Left ventricle myocardium inferior (tissue), 1 donor: ENCODE measurements at regions not wholly inside any gene's neighbourhood (a gene's known extent, or its start where the extent isn't known, plus 50 kb on each side); places are given as distances from the start of the nearest gene placed in this dataset.

ENCODE experiments used
- DNase-seq: peaks from one replicate; pipeline ENCODE4 v3.0.0-alpha.2; 2020
- H3K27ac ChIP-seq: fragments of 200-600 bp; replicated peaks from 2 replicates; pipeline ENCODE4 v1.8.0; 2021
- H3K27me3 ChIP-seq: fragments of 200-600 bp; 2 replicates; pipeline ENCODE4 v1.8.0; 2021; ENCODE audit warnings: low read depth
- H3K36me3 ChIP-seq: fragments of 200-600 bp; 2 replicates; pipeline ENCODE4 v1.8.0; 2021
- H3K4me1 ChIP-seq: fragments of 200-600 bp; 2 replicates; pipeline ENCODE4 v1.8.0; 2021
- H3K4me3 ChIP-seq: fragments of 200-600 bp; 2 replicates; pipeline ENCODE4 v1.8.0; 2021; ENCODE audit warnings: mild to moderate bottlenecking, moderate library complexity
- H3K9me3 ChIP-seq: fragments of 200-600 bp; replicated peaks from 2 replicates; pipeline ENCODE4 v1.8.0; 2021
- CTCF ChIP-seq: fragments of 200-600 bp; IDR thresholded peaks from 2 replicates; pipeline ENCODE4 v1.8.0; 2021; ENCODE audit warnings: antibody characterized with exemption, mild to moderate bottlenecking, borderline replicate concordance
- intact Hi-C: fragments of 100-400 bp; cut with micrococcal nuclease; formaldehyde crosslinking; loops from one replicate; pipeline ENCODE4 v1.11.0; 2022
- donor health status: DM: no; HTN: yes; CAD: no; lungs with severe emphysema.

DNA sequence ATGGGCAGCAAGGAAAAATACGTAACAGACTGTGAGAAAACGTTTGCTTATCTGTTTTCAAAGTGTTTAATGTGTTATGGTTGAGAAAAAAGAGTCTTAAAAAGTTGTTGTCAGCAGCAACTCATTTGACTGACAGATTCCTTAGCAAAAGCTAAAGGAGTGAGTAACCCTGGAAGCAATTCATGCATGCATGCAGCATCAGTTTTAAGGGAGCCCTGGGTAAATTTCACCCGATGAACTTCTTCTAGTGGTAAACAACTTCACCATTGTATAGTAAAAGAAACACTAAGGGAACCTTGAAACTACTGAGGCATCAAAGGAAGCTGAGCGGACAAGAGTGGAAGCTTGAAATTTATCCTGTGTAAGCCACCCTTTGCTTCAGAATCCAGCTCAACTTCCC lies 583.2 kb upstream of the INTU start:
- no peaks in the 10 kb centered on the region for H3K27me3 ChIP-seq
- intact Hi-C loops: no loop called here

DNA sequence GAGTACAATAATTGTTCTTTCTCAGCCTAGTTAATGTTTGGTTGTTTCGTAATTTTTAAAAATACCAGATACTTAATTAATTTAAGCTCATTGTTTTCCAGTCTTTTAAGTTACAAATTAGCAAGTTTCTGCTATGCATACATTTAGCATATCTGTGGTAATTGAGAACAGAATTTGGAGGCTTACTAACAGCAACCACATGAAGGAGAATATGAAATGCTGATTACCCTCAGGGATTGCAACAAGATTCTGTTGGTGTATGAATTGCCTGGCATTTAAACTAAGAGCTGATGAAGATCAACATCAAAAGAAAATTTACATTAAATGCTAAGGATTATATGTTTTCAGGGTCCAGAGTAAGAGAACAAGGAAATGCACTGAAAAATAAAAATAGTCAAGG lies 580.0 kb upstream of the INTU start:
- H3K4me3 ChIP-seq: no peak overlapping the region
- H3K9me3 ChIP-seq: peaks cover 25% of the 10 kb centered on the region
- TF ChIP-seq CTCF: no peak
- intact Hi-C loops: no loop called here
- no peak overlapping the region for H3K27ac ChIP-seq
- no peaks in the 10 kb centered on the region for H3K36me3 ChIP-seq
- H3K4me1 ChIP-seq: no peaks in the 10 kb centered on the region
- H3K27me3 ChIP-seq: no peaks in the 10 kb centered on the region
- DNase-seq: no peak

More for the DNA sequence above, 583.2 kb upstream of the INTU start:
- Histone ChIP-seq H3K4me1 (no peaks in the 10 kb centered on the region), H3K27ac (no peak overlapping the region), H3K9me3 (no peaks in the 10 kb centered on the region), H3K36me3 (no peaks in the 10 kb centered on the region), H3K4me3 (no peak overlapping the region)
- no peak for TF ChIP-seq CTCF
- DNase-seq: no peak

- Histone ChIP-seq H3K9me3 (peaks cover 39% of the 10 kb centered on the region), H3K36me3 (no peaks in the 10 kb centered on the region), H3K4me3 (no peak overlapping the region), H3K27ac (no peak overlapping the region), H3K4me1 (no peaks in the 10 kb centered on the region), H3K27me3 (no peaks in the 10 kb centered on the region)
- no peak for DNase-seq
- intact Hi-C loops: no loop called here
- TF ChIP-seq CTCF: no peak
These were observed 577.4 kb upstream of the INTU start for GRCh38 chr4:127055357-127055756.

DNA sequence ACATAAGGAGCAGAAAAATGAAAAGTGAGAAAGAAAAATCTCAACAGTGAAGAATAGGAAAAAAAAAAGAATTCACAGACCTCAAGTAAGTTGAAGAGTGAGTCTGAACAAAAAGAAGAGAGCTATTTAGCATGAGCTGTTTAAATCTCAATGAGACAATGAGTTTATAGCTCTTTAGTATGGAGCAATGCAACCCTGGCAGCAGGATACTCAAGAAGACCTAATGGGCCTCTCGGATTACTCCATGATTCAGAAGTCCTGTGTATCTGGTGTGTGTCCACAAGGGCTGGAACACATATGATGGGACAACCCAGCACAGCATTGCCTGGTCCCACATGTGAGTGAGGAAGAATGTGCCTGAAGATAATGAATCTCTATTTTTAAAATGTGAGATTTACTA lies 563.1 kb upstream of the INTU start:
- no peaks in the 10 kb centered on the region for H3K4me1 ChIP-seq
- no peaks in the 10 kb centered on the region for H3K36me3 ChIP-seq
- no peak overlapping the region for H3K27ac ChIP-seq
- no peaks in the 10 kb centered on the region for H3K9me3 ChIP-seq
- intact Hi-C loops: no loop called here
- no peak overlapping the region for H3K4me3 ChIP-seq
- no peak for DNase-seq
- no peak for TF ChIP-seq CTCF
- no peaks in the 10 kb centered on the region for H3K27me3 ChIP-seq

GRCh38 chr4:127071443-127071842 lies 561.3 kb upstream of the INTU start:
- H3K9me3 ChIP-seq: no peaks in the 10 kb centered on the region
- no peaks in the 10 kb centered on the region for H3K4me1 ChIP-seq

More at GRCh38 chr4:127071443-127071842, 561.3 kb upstream of the INTU start:
- TF ChIP-seq CTCF: no peak
- no peak for DNase-seq
- intact Hi-C loops: no loop called here
- Histone ChIP-seq H3K4me3 (no peak overlapping the region), H3K27me3 (no peaks in the 10 kb centered on the region), H3K27ac (no peak overlapping the region), H3K36me3 (no peaks in the 10 kb centered on the region)
